SW480 (cell line): ENCODE measurements at regions not wholly inside any gene's neighbourhood (a gene's known extent, or its start where the extent isn't known, plus 50 kb on each side); places are given as distances from the start of the nearest gene placed in this dataset.

Experiments
- DNase-seq: peaks from one replicate; pipeline ENCODE4 v3.0.0-alpha.2; 2016; ENCODE audit warnings: low spot score

GRCh38 chr16:9469512-9469911 lies 378.1 kb downstream of the HAPSTR1 start:
- peak; percentile 81 for DNase-seq

- no peak for DNase-seq
These were observed 385.3 kb downstream of the HAPSTR1 start for GRCh38 chr16:9476744-9477143.

- no peak for DNase-seq
These were observed 387.6 kb downstream of the HAPSTR1 start for GRCh38 chr16:9479008-9479407.

GRCh38 chr16:9480503-9480902 lies 389.1 kb downstream of the HAPSTR1 start:
- no peak for DNase-seq

- DNase-seq = no peak
These were observed 390.6 kb downstream of the HAPSTR1 start for GRCh38 chr16:9481747-9482730.

- DNase-seq = no peak
These were observed 393.0 kb downstream of the HAPSTR1 start for GRCh38 chr16:9484426-9484825.

- DNase-seq = no peak
These were observed 393.4 kb downstream of the HAPSTR1 start for GRCh38 chr16:9484881-9485280.

GRCh38 chr16:9489835-9490467 lies 398.5 kb downstream of the HAPSTR1 start:
- no peak for DNase-seq

- no peak for DNase-seq
These were observed 404.4 kb downstream of the HAPSTR1 start for GRCh38 chr16:9495824-9496223.

- DNase-seq = no peak
These were observed 406.3 kb downstream of the HAPSTR1 start for GRCh38 chr16:9497750-9498149.

GRCh38 chr16:9499941-9500593 lies 408.6 kb downstream of the HAPSTR1 start:
- DNase-seq = no peak

- no peak for DNase-seq
These were observed 409.4 kb downstream of the HAPSTR1 start for GRCh38 chr16:9500872-9501271.

- DNase-seq = no peak
These were observed 412.0 kb downstream of the HAPSTR1 start for GRCh38 chr16:9503251-9503984.

- no peak for DNase-seq
These were observed 417.0 kb downstream of the HAPSTR1 start for GRCh38 chr16:9508328-9508936.

- DNase-seq = no peak
These were observed 418.2 kb downstream of the HAPSTR1 start for GRCh38 chr16:9509663-9510062.

- DNase-seq = no peak
These were observed 419.9 kb downstream of the HAPSTR1 start for GRCh38 chr16:9511389-9511788.

GRCh38 chr16:9516444-9516843 lies 425.0 kb downstream of the HAPSTR1 start:
- DNase-seq = no peak

GRCh38 chr16:9518051-9518450 lies 426.6 kb downstream of the HAPSTR1 start:
- no peak for DNase-seq

- no peak for DNase-seq
These were observed 427.1 kb downstream of the HAPSTR1 start for GRCh38 chr16:9518581-9518980.

GRCh38 chr16:9521749-9522370 lies 430.4 kb downstream of the HAPSTR1 start:
- peak; percentile 7 for DNase-seq

- no peak for DNase-seq
These were observed 431.2 kb downstream of the HAPSTR1 start for GRCh38 chr16:9522614-9523013.
